Endodermal cell (in vitro differentiated cells): ENCODE measurements at regions not wholly inside any gene's neighbourhood (a gene's known extent, or its start where the extent isn't known, plus 50 kb on each side); places are given as distances from the start of the nearest gene placed in this dataset.

Source experiments
- DNase-seq: peaks from one replicate; pipeline ENCODE4 v3.0.0-alpha.2; 2017
- H3K27ac ChIP-seq: 2 replicates; pipeline ENCODE4 v1.5.1; 2013; ENCODE audit warnings: mild to moderate bottlenecking, low read depth, low read length, moderate library complexity
- H3K27me3 ChIP-seq: 2 replicates; pipeline ENCODE4 v1.6.1; 2013; ENCODE audit warnings: mild to moderate bottlenecking, low read length, moderate library complexity; ENCODE audit not compliant: insufficient read depth, control insufficient read depth, poor library complexity, severe bottlenecking
- H3K36me3 ChIP-seq: 2 replicates; pipeline ENCODE4 v1.7.0; 2013; ENCODE audit warnings: mild to moderate bottlenecking, low read length, moderate library complexity; ENCODE audit not compliant: control insufficient read depth, insufficient read depth
- H3K4me1 ChIP-seq: one replicate; pipeline ENCODE4 v1.7.0; 2013; ENCODE audit warnings: low read length; ENCODE audit not compliant: control insufficient read depth, insufficient read depth
- H3K4me3 ChIP-seq: 2 replicates; pipeline ENCODE4 v1.5.1; 2013; ENCODE audit warnings: mild to moderate bottlenecking, low read length, moderate library complexity
- H3K9ac ChIP-seq: 2 replicates; pipeline ENCODE4 v1.6.1; 2013; ENCODE audit warnings: mild to moderate bottlenecking, low read length, moderate library complexity; ENCODE audit not compliant: poor library complexity, severe bottlenecking; ENCODE audit errors: extremely low read depth
- H3K9me3 ChIP-seq: 2 replicates; pipeline ENCODE4 v1.6.1; 2013; ENCODE audit warnings: mild to moderate bottlenecking, low read length, moderate library complexity; ENCODE audit not compliant: control insufficient read depth
- H3K27ac Mint-ChIP-seq: 2 replicates; pipeline ENCODE4 v1.8.0; 2020; ENCODE audit warnings: mixed read lengths
- H3K27me3 Mint-ChIP-seq: 2 replicates; pipeline ENCODE4 v1.8.0; 2021; ENCODE audit warnings: mild to moderate bottlenecking, mixed read lengths; ENCODE audit not compliant: insufficient read depth
- H3K36me3 Mint-ChIP-seq: 2 replicates; pipeline ENCODE4 v1.8.0; 2020; ENCODE audit warnings: low read depth, mixed read lengths
- H3K4me1 Mint-ChIP-seq: 2 replicates; pipeline ENCODE4 v1.8.0; 2020; ENCODE audit warnings: mixed read lengths
- H3K4me3 Mint-ChIP-seq: 2 replicates; pipeline ENCODE4 v1.8.0; 2020; ENCODE audit warnings: mild to moderate bottlenecking, moderate library complexity, mixed read lengths
- H3K9me3 Mint-ChIP-seq: 2 replicates; pipeline ENCODE4 v1.8.0; 2020; ENCODE audit warnings: mild to moderate bottlenecking, mixed read lengths
- CTCF ChIP-seq: fragments of 200-600 bp; sonication (generic); conservative IDR thresholded peaks from 2 replicates; pipeline ENCODE4 v1.5.0; 2021; ENCODE audit warnings: antibody characterized with exemption, mild to moderate bottlenecking
- WGBS, 2 experiments: methylation state at CpG; one replicate each; pipeline versions ENCODE4 v1.1.5 to v1.1.7; 2013; ENCODE audit warnings: missing lambda C conversion rate in 2 of 2, mixed read lengths in 1 of 2; ENCODE audit not compliant: insufficient coverage in 1 of 2, insufficient read length in 1 of 2; 5-methylcytosine and 5-hydroxymethylcytosine counted together

GRCh38 chr1:118366286-118366685 is 181.3 kb upstream of the SPAG17 start:
- WGBS, 2 experiments, result 0% methylated on average over 1 of the region's 1 CpG; no CpG with 5 or more reads in 1 of the 2 experiments
- no peak for TF ChIP-seq CTCF
- H3K9ac ChIP-seq, result no peak overlapping the region
- H3K27ac Mint-ChIP-seq, result no peak overlapping the region
- no peaks in the 10 kb centered on the region for H3K27me3 ChIP-seq
- no peaks in the 10 kb centered on the region for H3K4me1 ChIP-seq
- no peaks in the 10 kb centered on the region for H3K4me1 Mint-ChIP-seq
- H3K27me3 Mint-ChIP-seq, result no peaks in the 10 kb centered on the region
- no peak for DNase-seq
- peaks cover 33% of the 10 kb centered on the region for H3K9me3 Mint-ChIP-seq
- H3K36me3 ChIP-seq, result no peaks in the 10 kb centered on the region
- no peak overlapping the region for H3K4me3 Mint-ChIP-seq
- H3K4me3 ChIP-seq, result no peak overlapping the region
- H3K27ac ChIP-seq, result no peak overlapping the region
- H3K9me3 ChIP-seq, result peaks cover 25% of the 10 kb centered on the region
- no peaks in the 10 kb centered on the region for H3K36me3 Mint-ChIP-seq

- Mint-ChIP-seq H3K36me3 (no peaks in the 10 kb centered on the region), H3K4me1 (no peaks in the 10 kb centered on the region), H3K27ac (no peak overlapping the region), H3K27me3 (no peaks in the 10 kb centered on the region), H3K9me3 (peaks cover 22% of the 10 kb centered on the region), H3K4me3 (no peak overlapping the region)
- Histone ChIP-seq H3K9ac (no peak overlapping the region), H3K27ac (no peak overlapping the region), H3K36me3 (no peaks in the 10 kb centered on the region), H3K4me1 (no peaks in the 10 kb centered on the region), H3K9me3 (peaks cover 15% of the 10 kb centered on the region), H3K27me3 (no peaks in the 10 kb centered on the region), H3K4me3 (no peak overlapping the region)
- no CpG with 5 or more reads among the region's 1 CpG for WGBS, 2 experiments
- TF ChIP-seq CTCF, result no peak
- no peak for DNase-seq
Measured at GRCh38 chr1:118364882-118365281, 179.9 kb upstream of the SPAG17 start.

- no peak overlapping the region for H3K4me3 Mint-ChIP-seq
- Histone ChIP-seq H3K27ac (no peak overlapping the region), H3K4me1 (no peaks in the 10 kb centered on the region), H3K36me3 (no peaks in the 10 kb centered on the region), H3K9ac (no peak overlapping the region), H3K27me3 (no peaks in the 10 kb centered on the region), H3K9me3 (peaks cover 15% of the 10 kb centered on the region), H3K4me3 (no peak overlapping the region)
- peaks cover 20% of the 10 kb centered on the region for H3K9me3 Mint-ChIP-seq
- no peak for TF ChIP-seq CTCF
- no peaks in the 10 kb centered on the region for H3K4me1 Mint-ChIP-seq
- WGBS, 2 experiments, result 80 to 82% methylated on average over 1 of the region's 1 CpG
- H3K36me3 Mint-ChIP-seq, result no peaks in the 10 kb centered on the region
- H3K27ac Mint-ChIP-seq, result no peak overlapping the region
- no peak for DNase-seq
- H3K27me3 Mint-ChIP-seq, result no peaks in the 10 kb centered on the region
Measured at GRCh38 chr1:118363396-118363795, 178.4 kb upstream of the SPAG17 start.
